VCaP (cell line): ENCODE measurements at regions not wholly inside any gene's neighbourhood (a gene's known extent, or its start where the extent isn't known, plus 50 kb on each side); places are given as distances from the start of the nearest gene placed in this dataset.

Source experiments
- H3K27ac ChIP-seq: fragments of 450-650 bp; 2 replicates; pipeline ENCODE4 v1.5.1; 2017
- CTCF ChIP-seq: fragments of 450-650 bp; conservative IDR thresholded peaks from 2 replicates; pipeline ENCODE4 v1.5.1; 2017; ENCODE audit warnings: mild to moderate bottlenecking, moderate library complexity

DNA sequence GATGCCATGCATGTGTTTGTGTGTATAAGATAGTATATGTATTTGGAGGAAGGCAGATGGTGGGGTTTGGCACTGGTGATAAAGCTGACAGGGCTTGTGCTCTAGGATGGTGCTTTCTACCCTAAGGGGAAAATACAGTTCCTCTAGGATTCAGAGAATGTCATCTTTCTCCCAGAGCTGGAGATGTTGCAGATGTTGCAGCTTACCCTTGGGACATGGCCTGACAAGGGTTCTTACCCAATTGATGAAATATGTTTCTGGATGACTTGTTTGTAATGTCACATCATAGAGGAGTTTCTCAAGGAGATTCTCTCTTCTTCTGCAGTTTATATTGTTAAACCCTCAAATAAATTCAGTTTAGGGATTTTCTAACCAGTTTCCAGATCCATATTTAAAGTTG lies 52.5 kb upstream of the PITX2 start:
- no peak overlapping the region for H3K27ac ChIP-seq
- TF ChIP-seq CTCF: no peak

DNA sequence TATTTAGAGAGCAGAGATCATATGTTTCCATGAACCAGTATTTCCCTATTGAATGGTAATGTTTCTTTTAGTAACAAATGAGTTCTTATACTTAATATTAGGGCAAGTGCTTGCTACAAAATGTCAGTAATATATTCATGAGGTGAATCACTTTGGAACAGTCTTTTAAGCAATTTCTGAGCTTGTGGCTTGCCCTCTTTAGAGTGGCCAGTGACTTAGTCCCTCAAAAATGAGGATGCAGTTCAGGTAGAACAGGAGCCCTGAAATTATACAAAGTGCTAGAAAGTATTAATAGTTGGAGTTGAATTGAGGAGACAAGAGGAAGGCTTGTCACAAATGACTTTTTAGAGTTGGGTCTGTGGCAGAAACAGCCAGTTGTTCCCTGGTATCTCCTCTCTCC lies 53.4 kb upstream of the PITX2 start:
- TF ChIP-seq CTCF: no peak
- H3K27ac ChIP-seq: no peak overlapping the region

- no peak for TF ChIP-seq CTCF
- H3K27ac ChIP-seq: no peak overlapping the region
Measured at GRCh38 chr4:110678517-110679227, 55.8 kb upstream of the PITX2 start.

DNA sequence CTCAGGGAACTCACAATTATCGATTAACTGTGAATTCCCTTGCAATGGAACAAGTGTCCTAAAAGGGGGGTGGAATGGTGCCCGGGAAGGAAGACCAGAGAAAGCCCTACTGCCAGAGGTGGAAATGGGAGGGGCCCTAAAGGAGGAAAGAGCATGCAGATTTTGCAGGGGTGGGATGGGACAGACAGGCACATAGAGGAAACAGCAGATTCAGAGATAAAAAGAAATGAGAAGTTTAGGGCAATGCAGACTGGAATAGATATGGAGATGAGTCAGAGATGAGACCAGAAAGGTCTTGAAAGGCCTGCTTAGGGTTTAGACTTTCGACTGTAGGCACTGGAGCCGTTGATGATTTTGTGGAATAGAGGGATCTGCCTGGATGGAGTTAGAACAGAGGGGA lies 57.4 kb upstream of the PITX2 start:
- H3K27ac ChIP-seq: no peak overlapping the region
- no peak for TF ChIP-seq CTCF

- TF ChIP-seq CTCF: no peak
- no peak overlapping the region for H3K27ac ChIP-seq
Measured at GRCh38 chr4:110681381-110681780, 58.5 kb upstream of the PITX2 start.

DNA sequence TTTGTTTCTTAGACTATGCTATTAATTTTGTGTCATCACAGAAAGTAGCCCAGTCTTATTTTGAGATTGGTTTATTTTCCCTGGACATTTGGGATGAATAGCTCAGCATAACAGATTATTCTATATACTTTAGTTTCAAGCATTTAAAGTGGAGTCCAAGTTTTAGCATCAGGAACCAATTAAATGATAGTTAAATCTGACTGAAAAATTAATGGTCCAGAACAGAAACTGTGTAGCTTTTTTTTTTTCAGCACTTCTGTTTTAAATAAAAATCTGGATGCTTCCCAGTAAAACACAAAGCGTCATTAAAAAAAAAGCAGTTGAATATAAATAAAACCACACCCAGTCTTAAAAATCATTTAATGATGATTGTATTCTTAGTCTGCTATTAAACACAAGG lies 59.4 kb upstream of the PITX2 start:
- no peak for TF ChIP-seq CTCF
- H3K27ac ChIP-seq: no peak overlapping the region

GRCh38 chr4:110683601-110684000 lies 60.7 kb upstream of the PITX2 start:
- no peak for TF ChIP-seq CTCF
- no peak overlapping the region for H3K27ac ChIP-seq

- TF ChIP-seq CTCF: no peak
- no peak overlapping the region for H3K27ac ChIP-seq
Measured at GRCh38 chr4:110702326-110702725, 79.4 kb upstream of the PITX2 start.
